Caco-2 (cell line): ENCODE measurements at regions not wholly inside any gene's neighbourhood (a gene's known extent, or its start where the extent isn't known, plus 50 kb on each side); places are given as distances from the start of the nearest gene placed in this dataset.

Experiments
- BruUV-seq: library from RNA; stranded (reverse); fragments of 400-500 nt; replicated peaks from 2 replicates; lab custom pipeline; 2021; lab: Mats Ljungman, UMichigan
- CTCF ChIA-PET: fragments of 300-600 bp; sonication (Branson Sonifier 250); formaldehyde crosslinking; loops from one replicate; lab custom pipeline; 2022; ENCODE audit warnings: antibody characterized with exemption; lab: Charles Lee
- POLR2A ChIA-PET: fragments of 300-600 bp; sonication (Branson Sonifier 250); formaldehyde crosslinking; loops from one replicate; lab custom pipeline; 2022; ENCODE audit warnings: antibody characterized with exemption; lab: Charles Lee
- DNase-seq, 2 experiments: peaks; one replicate each; pipeline versions ENCODE4 v3.0.0 to v3.0.0-alpha.2; 2020 to 2022
- H3K27me3 ChIP-seq: replicated peaks from 2 replicates; pipeline ENCODE4 v1.6.0; 2011; ENCODE audit warnings: low read length; ENCODE audit not compliant: control insufficient read depth, insufficient read depth
- H3K36me3 ChIP-seq: 2 replicates; pipeline ENCODE4 v1.5.1; 2011; ENCODE audit warnings: low read length; ENCODE audit not compliant: control insufficient read depth, insufficient read depth
- H3K4me1 ChIP-seq: fragments of 250-450 bp; sonication (Bioruptor Pico); 2 replicates; pipeline ENCODE4 v1.5.1; 2020; ENCODE audit warnings: mild to moderate bottlenecking
- H3K4me3 ChIP-seq: 2 replicates; pipeline ENCODE4 v1.5.1; 2011; ENCODE audit warnings: low read depth, mild to moderate bottlenecking, control low read depth, low read length
- H3K9me3 ChIP-seq: fragments of 250-450 bp; sonication (Bioruptor Pico); 2 replicates; pipeline ENCODE4 v1.5.1; 2020; ENCODE audit warnings: mild to moderate bottlenecking, moderate library complexity
- H3K27ac Mint-ChIP-seq: one replicate; pipeline ENCODE4 v1.8.0; 2022; ENCODE audit warnings: mixed read lengths; ENCODE audit not compliant: unreplicated experiment
- H3K27me3 Mint-ChIP-seq: one replicate; pipeline ENCODE4 v1.8.0; 2022; ENCODE audit warnings: mixed read lengths; ENCODE audit not compliant: insufficient read depth, unreplicated experiment
- H3K36me3 Mint-ChIP-seq: one replicate; pipeline ENCODE4 v1.8.0; 2022; ENCODE audit warnings: mild to moderate bottlenecking, mixed read lengths; ENCODE audit not compliant: insufficient read depth, unreplicated experiment
- H3K4me1 Mint-ChIP-seq: one replicate; pipeline ENCODE4 v1.8.0; 2022; ENCODE audit warnings: low read depth, mixed read lengths; ENCODE audit not compliant: unreplicated experiment
- H3K4me3 Mint-ChIP-seq: one replicate; pipeline ENCODE4 v1.8.0; 2022; ENCODE audit warnings: mild to moderate bottlenecking, moderate library complexity, mixed read lengths; ENCODE audit not compliant: unreplicated experiment
- H3K9me3 Mint-ChIP-seq: one replicate; pipeline ENCODE4 v1.8.0; 2022; ENCODE audit warnings: mixed read lengths; ENCODE audit not compliant: unreplicated experiment
- CTCF ChIP-seq, 2 experiments: fragments of 200-600 bp in 1 of 2; IDR thresholded peaks; 1 replicate in 1 of 2; 2 replicates in 1 of 2; pipeline versions ENCODE4 v1.5.1 to v1.8.0; 2011 to 2022; ENCODE audit warnings: antibody characterized with exemption in 1 of 2, control low read depth in 1 of 2, inconsistent platforms in 1 of 2, low read depth in 1 of 2, low read length in 1 of 2, mild to moderate bottlenecking in 1 of 2, moderate library complexity in 1 of 2; ENCODE audit not compliant: insufficient read depth in 1 of 2, severe bottlenecking in 1 of 2, unreplicated experiment in 1 of 2
- intact Hi-C: fragments of 100-400 bp; cut with micrococcal nuclease; formaldehyde crosslinking; loops from one replicate; pipeline ENCODE4 v1.10.0; 2022; ENCODE audit not compliant: unreplicated experiment

GRCh38 chr16:73858326-73858725 lies 438.3 kb upstream of the PSMD7 start:
- no TSS peak for BruUV-seq
- intact Hi-C loops: no loop called here
- CTCF ChIA-PET: no interaction called here
- H3K27me3 ChIP-seq: no peaks in the 10 kb centered on the region
- Mint-ChIP-seq H3K36me3 (no peaks in the 10 kb centered on the region), H3K27ac (no peak overlapping the region), H3K4me3 (no peak overlapping the region), H3K4me1 (no peaks in the 10 kb centered on the region), H3K27me3 (peaks cover 15% of the 10 kb centered on the region), H3K9me3 (no peaks in the 10 kb centered on the region)
- no peak for TF ChIP-seq CTCF (IDR thresholded peaks at IDR 0.05; ENCODE audit: insufficient read depth in 1 of 2, low read depth in 1 of 2, low read length in 1 of 2, severe bottlenecking in 1 of 2, unreplicated experiment in 1 of 2)
- H3K4me1 ChIP-seq: no peaks in the 10 kb centered on the region
- no peaks in the 10 kb centered on the region for H3K9me3 ChIP-seq
- H3K36me3 ChIP-seq: no peaks in the 10 kb centered on the region
- no peak overlapping the region for H3K4me3 ChIP-seq
- POLR2A ChIA-PET: no interaction called here
- no peak for DNase-seq

GRCh38 chr16:73853968-73854367 lies 442.6 kb upstream of the PSMD7 start:
- CTCF ChIA-PET: no interaction called here
- no peaks in the 10 kb centered on the region for H3K4me1 Mint-ChIP-seq
- H3K27me3 ChIP-seq: no peaks in the 10 kb centered on the region
- peaks cover 9% of the 10 kb centered on the region for H3K27me3 Mint-ChIP-seq
- H3K9me3 ChIP-seq: no peaks in the 10 kb centered on the region; the same call in 1 of the 2 replicates
- BruUV-seq: no TSS peak
- TF ChIP-seq CTCF (IDR thresholded peaks at IDR 0.05; ENCODE audit: insufficient read depth in 1 of 2, low read depth in 1 of 2, low read length in 1 of 2, severe bottlenecking in 1 of 2, unreplicated experiment in 1 of 2): no peak
- POLR2A ChIA-PET: no interaction called here
- no peaks in the 10 kb centered on the region for H3K36me3 ChIP-seq
- intact Hi-C loops: no loop called here
- H3K4me1 ChIP-seq: no peaks in the 10 kb centered on the region
- no peaks in the 10 kb centered on the region for H3K36me3 Mint-ChIP-seq
- no peak overlapping the region for H3K4me3 Mint-ChIP-seq
- no peak overlapping the region for H3K27ac Mint-ChIP-seq
- no peaks in the 10 kb centered on the region for H3K9me3 Mint-ChIP-seq
- DNase-seq: no peak
- no peak overlapping the region for H3K4me3 ChIP-seq

GRCh38 chr16:73852561-73852960 lies 444.1 kb upstream of the PSMD7 start:
- Mint-ChIP-seq H3K27me3 (peaks cover 5% of the 10 kb centered on the region), H3K4me3 (no peak overlapping the region), H3K4me1 (no peaks in the 10 kb centered on the region), H3K9me3 (no peaks in the 10 kb centered on the region), H3K36me3 (no peaks in the 10 kb centered on the region), H3K27ac (no peak overlapping the region)
- intact Hi-C loops: no loop called here
- no peak overlapping the region for H3K4me3 ChIP-seq
- H3K36me3 ChIP-seq: no peaks in the 10 kb centered on the region
- H3K9me3 ChIP-seq: no peaks in the 10 kb centered on the region; the same call in 1 of the 2 replicates
- no peaks in the 10 kb centered on the region for H3K4me1 ChIP-seq
- no peaks in the 10 kb centered on the region for H3K27me3 ChIP-seq
- BruUV-seq: no TSS peak
- CTCF ChIA-PET: no interaction called here
- no peak for TF ChIP-seq CTCF (IDR thresholded peaks at IDR 0.05; ENCODE audit: insufficient read depth in 1 of 2, low read depth in 1 of 2, low read length in 1 of 2, severe bottlenecking in 1 of 2, unreplicated experiment in 1 of 2)
- no peak for DNase-seq
- POLR2A ChIA-PET: no interaction called here
